ENCODE measurements at regions not wholly inside any gene's neighbourhood (a gene's known extent, or its start where the extent isn't known, plus 50 kb on each side); places are given as distances from the start of the nearest gene placed in this dataset.

DNA sequence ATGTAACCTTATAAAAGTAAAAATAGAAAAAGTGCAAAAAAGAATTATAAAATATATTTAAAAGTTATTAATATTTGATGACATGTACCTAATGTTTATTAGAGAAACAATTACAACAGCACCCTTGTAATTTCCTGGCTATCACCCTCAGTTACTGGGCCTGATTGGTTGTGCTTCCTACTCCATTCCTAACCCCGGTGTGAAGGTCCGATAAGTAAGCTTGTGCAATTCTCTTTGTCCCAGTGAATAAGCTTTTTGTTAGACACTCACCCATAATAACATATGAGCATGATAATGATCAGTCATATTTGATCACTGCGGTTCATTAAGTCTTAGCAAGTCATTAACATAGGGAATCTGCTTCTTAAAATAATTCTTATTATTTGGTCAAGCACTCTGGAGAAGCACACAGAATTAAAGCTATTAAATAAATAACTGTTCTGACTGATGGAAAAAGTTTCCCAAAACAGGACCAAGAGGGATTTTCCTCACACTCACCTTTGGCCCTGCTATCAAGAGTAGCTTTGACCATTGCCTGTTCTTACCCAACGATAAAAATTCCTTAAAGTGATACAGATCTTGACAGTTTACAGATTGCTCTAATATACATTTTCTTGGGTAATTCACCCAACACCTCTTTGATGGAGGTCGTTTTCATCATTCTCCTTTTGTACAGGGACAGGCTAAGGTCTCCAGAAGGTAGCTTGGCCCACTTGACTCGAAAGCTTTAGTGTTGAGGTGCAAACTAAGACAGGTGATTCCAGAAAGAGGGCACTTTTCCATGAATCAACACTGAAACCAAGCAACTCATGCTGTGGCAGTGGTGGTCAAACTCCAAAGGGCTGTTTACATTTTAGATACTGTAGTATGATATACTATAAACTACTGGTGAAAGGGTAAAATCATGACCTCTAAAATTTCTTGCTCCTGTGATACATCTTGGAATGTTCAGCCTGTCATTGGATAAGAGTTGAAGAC is 543.0 kb upstream of the KCNMB2 start:
- TF ChIP-seq USF2 (IDR thresholded peaks at IDR 0.05; ENCODE audit: low read depth, low read length) = no peak
- TF ChIP-seq USF2 (CRISPR knock-in tag; IDR thresholded peaks at IDR 0.05; ENCODE audit: borderline replicate concordance) = no peak
- no peak for TF ChIP-seq ZBTB38 (CRISPR knock-in tag; IDR thresholded peaks at IDR 0.05)
- no peak for TF ChIP-seq ZNF781 (CRISPR knock-in tag; IDR thresholded peaks at IDR 0.05; ENCODE audit: borderline replicate concordance, not compliant biosample characterization)
- TF ChIP-seq SMC3 (IDR thresholded peaks at IDR 0.05; ENCODE audit: low read length) = no peak
- TF ChIP-seq CTCF (CRISPR knock-in tag; IDR thresholded peaks at IDR 0.05) = no peak
- TF ChIP-seq BHLHE40 (IDR thresholded peaks at IDR 0.05; ENCODE audit: low read length) = no peak
